Keratinocyte (primary cell): ENCODE measurements at regions not wholly inside any gene's neighbourhood (a gene's known extent, or its start where the extent isn't known, plus 50 kb on each side); places are given as distances from the start of the nearest gene placed in this dataset.
"Not testable (repeated sequence)": the region's sequence is repeated elsewhere in the genome, so short reads cannot be mapped to it uniquely, and the experiment has no call there.

ENCODE experiments used
- DNase-seq: peaks from one replicate; pipeline ENCODE4 v3.0.0-alpha.2; 2011; ENCODE audit warnings: low read depth, missing footprints, low spot score
- FAIRE-seq: peaks from 2 replicates; lab custom pipeline; 2011; peaks lifted over from hg19 to GRCh38; lab: Jason Lieb, UNC
- H2AFZ ChIP-seq: 2 replicates; pipeline ENCODE4 v1.6.0; 2012; ENCODE audit warnings: low read length, control low read depth, inconsistent platforms; ENCODE audit not compliant: control insufficient read depth
- H3K27ac ChIP-seq: 2 replicates; pipeline ENCODE4 v1.5.1; 2011; ENCODE audit warnings: low read length; ENCODE audit not compliant: control insufficient read depth, insufficient read depth
- H3K27me3 ChIP-seq: 3 replicates; pipeline ENCODE4 v1.6.0; 2011; ENCODE audit warnings: low read length; ENCODE audit not compliant: control insufficient read depth, insufficient read depth; ENCODE audit errors: extremely low read depth
- H3K36me3 ChIP-seq, 2 experiments: 2 replicates in 1 of 2; 3 replicates in 1 of 2; pipeline ENCODE4 v1.5.1; 2011; ENCODE audit warnings: low read length in 2 of 2, mild to moderate bottlenecking in 1 of 2; ENCODE audit not compliant: control insufficient read depth in 2 of 2, insufficient read depth in 2 of 2; ENCODE audit errors: extremely low read depth in 1 of 2
- H3K4me1 ChIP-seq: 3 replicates; pipeline ENCODE4 v1.5.1; 2011; ENCODE audit warnings: low read length; ENCODE audit not compliant: control insufficient read depth, insufficient read depth; ENCODE audit errors: extremely low read depth
- H3K4me2 ChIP-seq: 3 replicates; pipeline ENCODE4 v1.6.0; 2011; ENCODE audit warnings: low read depth, low read length; ENCODE audit not compliant: control insufficient read depth, insufficient read depth; ENCODE audit errors: extremely low read depth
- H3K4me3 ChIP-seq, 3 experiments: fragments of 200-600 bp in 1 of 3; sonication (generic) in 1 of 3; 2 replicates in 2 of 3; 3 replicates in 1 of 3; pipeline ENCODE4 v1.5.1; 2011 to 2016; ENCODE audit warnings: low read length in 3 of 3, mild to moderate bottlenecking in 3 of 3, control low read depth in 2 of 3, inconsistent platforms in 1 of 3, low read depth in 1 of 3, mixed read lengths in 1 of 3, mixed run types in 1 of 3, moderate library complexity in 1 of 3; ENCODE audit not compliant: control insufficient read depth in 2 of 3, insufficient read depth in 2 of 3; ENCODE audit errors: extremely low read depth in 1 of 3
- H3K79me2 ChIP-seq: 2 replicates; pipeline ENCODE4 v1.6.0; 2012; ENCODE audit warnings: low read length; ENCODE audit not compliant: control insufficient read depth, insufficient read depth
- H3K9ac ChIP-seq: 3 replicates; pipeline ENCODE4 v1.6.0; 2011; ENCODE audit warnings: low read length; ENCODE audit not compliant: control insufficient read depth, insufficient read depth; ENCODE audit errors: extremely low read depth
- H3K9me1 ChIP-seq: 3 replicates; pipeline ENCODE4 v1.6.0; 2011; ENCODE audit warnings: low read length; ENCODE audit not compliant: control insufficient read depth, insufficient read depth; ENCODE audit errors: extremely low read depth
- H3K9me3 ChIP-seq: 2 replicates; pipeline ENCODE4 v1.5.1; 2012; ENCODE audit warnings: low read depth, low read length; ENCODE audit not compliant: control insufficient read depth
- H4K20me1 ChIP-seq: 3 replicates; pipeline ENCODE4 v1.6.0; 2011; ENCODE audit warnings: low read length; ENCODE audit not compliant: control insufficient read depth, insufficient read depth; ENCODE audit errors: extremely low read depth
- EZH2 ChIP-seq: IDR thresholded peaks from one replicate; pipeline ENCODE4 v1.6.1; 2012; ENCODE audit warnings: inconsistent platforms, mild to moderate bottlenecking, low read length, moderate library complexity
- dilution Hi-C: fragments of 300-500 bp; cut with MboI; formaldehyde crosslinking; loops from one replicate; pipeline ENCODE4 v1.7.0; 2020; ENCODE audit warnings: low sequenced_read_pairs; ENCODE audit not compliant: extremely low pct_ligation_motif_present
- TF ChIP-seq, protein P1 (sequence below), 3 experiments: IDR thresholded peaks in 1 of 3; conservative IDR thresholded peaks in 1 of 3; optimal IDR thresholded peaks in 1 of 3; 2 replicates in 2 of 3; 3 replicates in 1 of 3; pipeline versions ENCODE3 to v1.5.1; 2011; ENCODE audit warnings: low read length in 3 of 3, mild to moderate bottlenecking in 3 of 3, moderate library complexity in 2 of 3, control low read depth in 1 of 3, inconsistent platforms in 1 of 3; ENCODE audit not compliant: insufficient read depth in 2 of 3; ENCODE audit errors: extremely low read depth in 1 of 3

DNA sequence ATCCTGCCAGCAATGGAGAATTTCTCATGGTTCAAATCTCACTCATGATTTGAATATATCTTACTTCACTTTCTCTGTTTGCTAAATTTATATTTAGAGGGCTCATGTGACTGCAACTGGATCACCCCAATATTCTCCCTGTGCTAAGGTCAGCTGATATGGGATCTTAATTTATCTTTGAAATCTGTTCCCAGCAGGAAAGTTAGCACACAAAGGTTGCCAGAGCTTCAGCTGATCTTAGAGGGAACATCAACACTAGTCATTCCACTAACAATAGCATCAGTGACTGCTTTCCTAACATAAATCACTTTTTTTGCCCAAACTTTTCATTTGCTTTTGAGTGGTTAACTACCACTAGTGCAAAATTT lies 1270.0 kb downstream of the ARAP2 start:
- no peak for TF ChIP-seq EZH2
- TF ChIP-seq, protein P1, sequence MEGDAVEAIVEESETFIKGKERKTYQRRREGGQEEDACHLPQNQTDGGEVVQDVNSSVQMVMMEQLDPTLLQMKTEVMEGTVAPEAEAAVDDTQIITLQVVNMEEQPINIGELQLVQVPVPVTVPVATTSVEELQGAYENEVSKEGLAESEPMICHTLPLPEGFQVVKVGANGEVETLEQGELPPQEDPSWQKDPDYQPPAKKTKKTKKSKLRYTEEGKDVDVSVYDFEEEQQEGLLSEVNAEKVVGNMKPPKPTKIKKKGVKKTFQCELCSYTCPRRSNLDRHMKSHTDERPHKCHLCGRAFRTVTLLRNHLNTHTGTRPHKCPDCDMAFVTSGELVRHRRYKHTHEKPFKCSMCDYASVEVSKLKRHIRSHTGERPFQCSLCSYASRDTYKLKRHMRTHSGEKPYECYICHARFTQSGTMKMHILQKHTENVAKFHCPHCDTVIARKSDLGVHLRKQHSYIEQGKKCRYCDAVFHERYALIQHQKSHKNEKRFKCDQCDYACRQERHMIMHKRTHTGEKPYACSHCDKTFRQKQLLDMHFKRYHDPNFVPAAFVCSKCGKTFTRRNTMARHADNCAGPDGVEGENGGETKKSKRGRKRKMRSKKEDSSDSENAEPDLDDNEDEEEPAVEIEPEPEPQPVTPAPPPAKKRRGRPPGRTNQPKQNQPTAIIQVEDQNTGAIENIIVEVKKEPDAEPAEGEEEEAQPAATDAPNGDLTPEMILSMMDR (optimal IDR thresholded peaks at IDR 0.05 in 1 of 3, IDR thresholded peaks at IDR 0.05 in 1 of 3, conservative IDR thresholded peaks at IDR 0.05 in 1 of 3; ENCODE audit: extremely low read depth in 1 of 3, insufficient read depth in 2 of 3, low read length in 3 of 3), result no peak
- no peak overlapping the region for H3K4me2 ChIP-seq
- no peaks in the 10 kb centered on the region for H4K20me1 ChIP-seq
- H3K9me1 ChIP-seq, result no peaks in the 10 kb centered on the region
- no peak overlapping the region for H2AFZ ChIP-seq
- FAIRE-seq (no peak), DNase-seq (no peak)
- no peak overlapping the region for H3K27ac ChIP-seq
- dilution Hi-C loops, result no loop called here
- no peaks in the 10 kb centered on the region for H3K4me1 ChIP-seq
- no peak overlapping the region for H3K9ac ChIP-seq
- H3K9me3 ChIP-seq, result no peaks in the 10 kb centered on the region
- no peaks in the 10 kb centered on the region for H3K36me3 ChIP-seq
- H3K27me3 ChIP-seq, result no peaks in the 10 kb centered on the region
- H3K79me2 ChIP-seq, result no peaks in the 10 kb centered on the region
- no peak overlapping the region for H3K4me3 ChIP-seq

DNA sequence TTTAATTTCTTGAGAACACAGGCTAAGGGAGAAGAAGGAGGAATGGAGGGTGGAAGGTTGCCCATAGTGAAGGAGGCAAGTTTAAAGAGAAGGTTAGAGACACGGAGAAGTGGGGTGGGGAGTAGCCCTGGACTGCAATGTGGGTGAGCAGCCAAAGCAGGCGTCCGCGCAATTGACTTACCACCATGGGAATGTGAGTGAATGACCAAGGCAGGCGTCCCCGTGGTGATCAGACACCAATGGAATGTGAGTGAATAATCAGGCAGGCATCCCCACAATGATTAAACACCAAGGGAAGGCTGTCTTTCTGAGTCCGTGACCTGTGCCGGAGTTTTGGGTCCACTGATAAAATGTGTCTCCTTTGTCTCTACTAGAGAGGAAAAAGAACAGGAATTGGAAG lies 1223.1 kb downstream of the ARAP2 start:
- H3K9me3 ChIP-seq, H3K4me2 ChIP-seq, H4K20me1 ChIP-seq, H3K27ac ChIP-seq, DNase-seq, FAIRE-seq, H3K9ac ChIP-seq, H3K27me3 ChIP-seq, H3K79me2 ChIP-seq, dilution Hi-C loops, H3K4me3 ChIP-seq, H3K9me1 ChIP-seq, H2AFZ ChIP-seq, H3K4me1 ChIP-seq, H3K36me3 ChIP-seq: not testable (repeated sequence)

DNA sequence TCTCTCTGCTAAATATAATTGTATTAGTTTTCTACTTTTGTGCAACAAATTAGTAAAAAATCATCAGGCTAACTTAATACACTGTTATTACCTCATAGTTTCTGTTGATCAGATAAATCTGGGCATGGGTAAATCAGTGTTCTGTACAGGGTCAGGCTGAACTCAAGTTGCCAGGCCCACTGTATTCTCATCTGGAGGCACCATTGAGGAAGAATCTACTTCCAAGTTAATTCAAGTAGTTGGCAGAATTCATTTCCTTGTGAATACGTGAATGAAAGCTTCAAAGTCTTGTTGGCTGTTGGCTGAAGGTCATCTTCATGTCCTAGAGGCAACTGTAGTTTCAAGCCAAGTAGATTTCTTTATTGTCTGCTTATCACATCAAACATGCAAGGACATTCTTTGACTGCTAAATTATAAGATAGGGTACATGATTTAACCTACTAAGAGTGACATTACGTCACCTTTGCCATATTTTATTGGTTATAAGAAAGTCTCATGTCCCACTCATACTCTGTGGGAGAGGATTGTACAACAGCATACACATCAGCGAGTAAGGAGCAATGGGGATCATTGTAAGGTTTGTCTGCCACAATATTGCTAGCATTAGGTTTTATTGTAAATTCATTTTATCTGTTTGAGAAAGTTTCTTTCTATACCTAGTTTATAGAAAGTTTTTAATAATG lies 1219.0 kb downstream of the ARAP2 start:
- H3K9ac ChIP-seq, result no peak overlapping the region
- no peaks in the 10 kb centered on the region for H3K9me1 ChIP-seq
- H2AFZ ChIP-seq, result no peak overlapping the region
- H3K9me3 ChIP-seq, result no peaks in the 10 kb centered on the region
- no peak overlapping the region for H3K4me3 ChIP-seq
- TF ChIP-seq, protein P1 (optimal IDR thresholded peaks at IDR 0.05 in 1 of 3, IDR thresholded peaks at IDR 0.05 in 1 of 3, conservative IDR thresholded peaks at IDR 0.05 in 1 of 3; ENCODE audit: extremely low read depth in 1 of 3, insufficient read depth in 2 of 3, low read length in 3 of 3), result no peak
- no peak for TF ChIP-seq EZH2
- dilution Hi-C loops, result no loop called here
- no peaks in the 10 kb centered on the region for H3K36me3 ChIP-seq
- H3K27ac ChIP-seq, result no peak overlapping the region
- no peaks in the 10 kb centered on the region for H3K4me1 ChIP-seq
- DNase-seq, result no peak
- FAIRE-seq, result no peak
- H3K4me2 ChIP-seq, result no peak overlapping the region
- H3K27me3 ChIP-seq, result no peaks in the 10 kb centered on the region
- no peaks in the 10 kb centered on the region for H3K79me2 ChIP-seq
- no peaks in the 10 kb centered on the region for H4K20me1 ChIP-seq
